Tibial artery (tissue), 4 donors: ENCODE measurements at regions not wholly inside any gene's neighbourhood (a gene's known extent, or its start where the extent isn't known, plus 50 kb on each side); places are given as distances from the start of the nearest gene placed in this dataset.

Source experiments
- DNase-seq, 2 donors: peaks; one replicate each; pipeline ENCODE4 v3.0.0-alpha.2; 2019
- H3K27ac ChIP-seq, 2 donors: fragments of 200-600 bp; sonication (generic) in 1 of 2; 1 replicate in 1 of 2; 2 replicates in 1 of 2; pipeline ENCODE4 v1.5.1; 2018 to 2019; ENCODE audit warnings: mild to moderate bottlenecking in 1 of 2
- H3K27me3 ChIP-seq, 2 donors: fragments of 200-600 bp; sonication (generic) in 1 of 2; one replicate each; pipeline versions ENCODE4 v1.5.1 to v1.6.0; 2016 to 2019
- H3K36me3 ChIP-seq, 3 donors: fragments of 200-600 bp; sonication (generic) in 2 of 3; one replicate each; pipeline ENCODE4 v1.5.1; 2016 to 2019; ENCODE audit warnings: mild to moderate bottlenecking in 2 of 3
- H3K4me1 ChIP-seq, 4 donors: fragments of 200-600 bp; sonication (generic) in 2 of 4; 1 replicate in 3 of 4; 2 replicates in 1 of 4; pipeline ENCODE4 v1.5.1; 2016 to 2019
- H3K4me3 ChIP-seq, 2 donors: fragments of 200-600 bp; sonication (generic) in 1 of 2; 1 replicate in 1 of 2; 2 replicates in 1 of 2; pipeline ENCODE4 v1.5.1; 2018 to 2019; ENCODE audit warnings: mild to moderate bottlenecking in 2 of 2
- H3K9me3 ChIP-seq, 3 donors: fragments of 200-600 bp; sonication (generic) in 1 of 3; one replicate each; pipeline ENCODE4 v1.5.1; 2016 to 2019
- CTCF ChIP-seq, 2 experiments: fragments of 200-600 bp in 1 of 2; fragments of 450-650 bp in 1 of 2; IDR thresholded peaks; one replicate each; pipeline ENCODE4 v1.5.1; 2017 to 2019; ENCODE audit warnings: antibody characterized with exemption in 2 of 2, mild to moderate bottlenecking in 1 of 2, moderate library complexity in 1 of 2
- intact Hi-C: fragments of 100-400 bp; cut with DNase I; formaldehyde crosslinking; loops from one replicate; pipeline ENCODE4 v1.15.0; 2023; ENCODE audit warnings: low total_unique reads

- no peak for DNase-seq
- TF ChIP-seq CTCF (IDR thresholded peaks at IDR 0.05) = no peak
Observed at GRCh38 chr5:3221432-3221831, 374.2 kb upstream of the IRX1 start.

GRCh38 chr5:3220638-3221288 is 374.9 kb upstream of the IRX1 start:
- Histone ChIP-seq H3K36me3 (no peaks in the 10 kb centered on the region), H3K4me1 (no peaks in the 10 kb centered on the region), H3K9me3 (peaks cover 0 to 6% (median 0%) of the 10 kb centered on the region in 3 donors), H3K27me3 (no peaks in the 10 kb centered on the region), H3K4me3 (no peak overlapping the region), H3K27ac (no peak overlapping the region)
- DNase-seq = no peak
- intact Hi-C loops = no loop called here
- no peak for TF ChIP-seq CTCF (IDR thresholded peaks at IDR 0.05)

More at GRCh38 chr5:3221432-3221831, 374.2 kb upstream of the IRX1 start:
- no peak overlapping the region for H3K4me3 ChIP-seq
- no peaks in the 10 kb centered on the region for H3K36me3 ChIP-seq
- no peaks in the 10 kb centered on the region for H3K4me1 ChIP-seq
- H3K27me3 ChIP-seq = no peaks in the 10 kb centered on the region
- peaks cover 0 to 6% (median 0%) of the 10 kb centered on the region in 3 donors for H3K9me3 ChIP-seq
- H3K27ac ChIP-seq = no peak overlapping the region
- intact Hi-C loops = no loop called here

GRCh38 chr5:3220201-3220600 is 375.4 kb upstream of the IRX1 start:
- H3K4me1 ChIP-seq = no peaks in the 10 kb centered on the region
- peaks cover 0 to 6% (median 0%) of the 10 kb centered on the region in 3 donors for H3K9me3 ChIP-seq
- H3K4me3 ChIP-seq = no peak overlapping the region
- no peak for TF ChIP-seq CTCF (IDR thresholded peaks at IDR 0.05)
- intact Hi-C loops = no loop called here
- H3K27me3 ChIP-seq = no peaks in the 10 kb centered on the region
- H3K27ac ChIP-seq = no peak overlapping the region
- DNase-seq = no peak
- H3K36me3 ChIP-seq = no peaks in the 10 kb centered on the region

- H3K27ac ChIP-seq = no peak overlapping the region
- intact Hi-C loops = no loop called here
- TF ChIP-seq CTCF (IDR thresholded peaks at IDR 0.05) = no peak
- H3K4me3 ChIP-seq = no peak overlapping the region
- H3K36me3 ChIP-seq = no peaks in the 10 kb centered on the region
- peaks cover 0 to 6% (median 0%) of the 10 kb centered on the region in 3 donors for H3K9me3 ChIP-seq
- H3K4me1 ChIP-seq = no peaks in the 10 kb centered on the region
- peak in 1 of 2 donors; percentile 42 for DNase-seq
- H3K27me3 ChIP-seq = no peaks in the 10 kb centered on the region
Observed at GRCh38 chr5:3218916-3219650, 376.5 kb upstream of the IRX1 start.

- Histone ChIP-seq H3K4me1 (no peaks in the 10 kb centered on the region), H3K4me3 (no peak overlapping the region), H3K27ac (no peak overlapping the region), H3K9me3 (peaks cover 0 to 6% (median 0%) of the 10 kb centered on the region in 3 donors), H3K36me3 (no peaks in the 10 kb centered on the region), H3K27me3 (no peaks in the 10 kb centered on the region)
- intact Hi-C loops = no loop called here
- no peak for TF ChIP-seq CTCF (IDR thresholded peaks at IDR 0.05)
- DNase-seq = peak in 1 of 2 donors; percentile 58
Observed at GRCh38 chr5:3217771-3218495, 377.7 kb upstream of the IRX1 start.
